Erythroblast (primary cell): ENCODE measurements at regions not wholly inside any gene's neighbourhood (a gene's known extent, or its start where the extent isn't known, plus 50 kb on each side); places are given as distances from the start of the nearest gene placed in this dataset.

Experiments used
- GATA1 ChIP-seq: IDR thresholded peaks from 2 replicates; pipeline ENCODE4 v1.6.1; 2011; ENCODE audit warnings: low read depth, mild to moderate bottlenecking, control low read depth, low read length, moderate library complexity
- POLR2A ChIP-seq: IDR thresholded peaks from 2 replicates; pipeline ENCODE4 v1.6.1; 2011; ENCODE audit warnings: mild to moderate bottlenecking, low read length

DNA sequence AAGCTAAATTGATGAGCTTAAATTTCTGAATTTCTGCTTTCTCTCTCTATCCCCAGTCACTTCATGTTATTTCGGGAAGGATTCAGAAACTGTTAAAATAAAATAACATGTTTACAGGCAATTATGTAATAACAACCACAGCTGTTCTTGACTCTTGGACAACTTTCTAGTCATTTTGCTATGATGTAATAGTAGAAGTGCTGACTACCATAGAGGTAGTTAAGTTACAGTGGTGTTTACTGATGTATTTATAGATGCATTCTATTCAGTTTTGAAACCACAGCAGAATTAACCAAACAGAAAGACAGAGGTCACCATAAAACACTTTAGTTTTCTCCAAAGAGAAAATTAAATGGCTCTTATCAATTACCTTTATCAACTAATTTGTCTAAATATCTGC lies 1292.0 kb upstream of the CHAC2 start:
- no peak for TF ChIP-seq POLR2A
- no peak for TF ChIP-seq GATA1
